Liver (tissue), 7 donors: ENCODE measurements at regions not wholly inside any gene's neighbourhood (a gene's known extent, or its start where the extent isn't known, plus 50 kb on each side); places are given as distances from the start of the nearest gene placed in this dataset.

Experiments
- DNase-seq: peaks from one replicate; pipeline ENCODE4 v3.0.0-alpha.2; 2017; ENCODE audit warnings: low spot score
- H3K27ac ChIP-seq, 2 donors: one replicate each; pipeline ENCODE4 v1.7.0; 2013; ENCODE audit warnings: inconsistent platforms in 2 of 2, low read length in 2 of 2, control low read depth in 1 of 2, low read depth in 1 of 2, mild to moderate bottlenecking in 1 of 2
- H3K27me3 ChIP-seq, 4 donors: one replicate each; pipeline versions ENCODE4 v1.6.1 to v1.7.0; 2013; ENCODE audit warnings: low read length in 3 of 4, inconsistent platforms in 1 of 4, mild to moderate bottlenecking in 1 of 4, moderate library complexity in 1 of 4; ENCODE audit not compliant: control insufficient read depth in 4 of 4, insufficient read depth in 4 of 4
- H3K36me3 ChIP-seq, 4 donors: one replicate each; pipeline versions ENCODE4 v1.6.1 to v1.7.0; 2013; ENCODE audit warnings: low read length in 3 of 4, mild to moderate bottlenecking in 3 of 4, low read depth in 1 of 4, moderate library complexity in 1 of 4; ENCODE audit not compliant: control insufficient read depth in 4 of 4, insufficient read depth in 3 of 4
- H3K4me1 ChIP-seq, 4 donors: one replicate each; pipeline versions ENCODE4 v1.6.1 to v1.7.0; 2013; ENCODE audit warnings: low read length in 3 of 4, mild to moderate bottlenecking in 3 of 4, moderate library complexity in 1 of 4; ENCODE audit not compliant: control insufficient read depth in 4 of 4, insufficient read depth in 4 of 4
- H3K4me3 ChIP-seq, 3 donors: one replicate each; pipeline versions ENCODE4 v1.6.1 to v1.7.0; 2013; ENCODE audit warnings: low read length in 3 of 3, control low read depth in 1 of 3, low read depth in 1 of 3, mild to moderate bottlenecking in 1 of 3
- H3K9ac ChIP-seq, 2 donors: one replicate each; pipeline ENCODE4 v1.7.0; 2013; ENCODE audit warnings: low read length in 2 of 2, mild to moderate bottlenecking in 2 of 2, moderate library complexity in 2 of 2, control low read depth in 1 of 2, low read depth in 1 of 2
- H3K9me3 ChIP-seq, 4 donors: one replicate each; pipeline versions ENCODE4 v1.6.1 to v1.7.0; 2013; ENCODE audit warnings: low read length in 3 of 4; ENCODE audit not compliant: control insufficient read depth in 4 of 4
- FOXA1 ChIP-seq: IDR thresholded peaks from 2 replicates; pipeline ENCODE4 v1.6.1; 2016; ENCODE audit warnings: antibody characterized with exemption
- HNF4A ChIP-seq, 2 donors: conservative IDR thresholded peaks; 2 replicates each; pipeline ENCODE4 v1.6.1; 2016; ENCODE audit warnings: antibody characterized with exemption in 2 of 2, mild to moderate bottlenecking in 2 of 2
- JUND ChIP-seq, 2 donors: IDR thresholded peaks; 2 replicates each; pipeline ENCODE4 v1.6.1; 2016; ENCODE audit warnings: antibody characterized with exemption in 2 of 2
- NR2F2 ChIP-seq: IDR thresholded peaks from 2 replicates; pipeline ENCODE4 v1.6.1; 2016; ENCODE audit warnings: antibody characterized with exemption
- TAF1 ChIP-seq: conservative IDR thresholded peaks from 2 replicates; pipeline ENCODE4 v1.6.1; 2016; ENCODE audit warnings: antibody characterized with exemption, mild to moderate bottlenecking
- YY1 ChIP-seq: IDR thresholded peaks from 2 replicates; pipeline ENCODE4 v1.6.1; 2016; ENCODE audit warnings: antibody characterized with exemption, mild to moderate bottlenecking
- WGBS: extraction: QIAGEN DNeasy Blood & Tissue Kit; methylation state at CpG from one replicate; pipeline ENCODE4 v1.1.7; 2013; 5-methylcytosine and 5-hydroxymethylcytosine counted together
- TF ChIP-seq, protein P1 (sequence below): IDR thresholded peaks from 2 replicates; pipeline ENCODE4 v1.6.1; 2016; ENCODE audit warnings: antibody characterized with exemption
- TF ChIP-seq, protein P2 (sequence below): IDR thresholded peaks from 2 replicates; pipeline ENCODE4 v1.6.1; 2016; ENCODE audit warnings: antibody characterized with exemption, mild to moderate bottlenecking
- TF ChIP-seq, protein P3 (sequence below): IDR thresholded peaks from 2 replicates; pipeline ENCODE4 v1.6.1; 2016; ENCODE audit warnings: antibody characterized with exemption
- donor health status: healthy.
- donor health status: healthy.
- donor health status: healthy.
- donor health status: healthy.

DNA sequence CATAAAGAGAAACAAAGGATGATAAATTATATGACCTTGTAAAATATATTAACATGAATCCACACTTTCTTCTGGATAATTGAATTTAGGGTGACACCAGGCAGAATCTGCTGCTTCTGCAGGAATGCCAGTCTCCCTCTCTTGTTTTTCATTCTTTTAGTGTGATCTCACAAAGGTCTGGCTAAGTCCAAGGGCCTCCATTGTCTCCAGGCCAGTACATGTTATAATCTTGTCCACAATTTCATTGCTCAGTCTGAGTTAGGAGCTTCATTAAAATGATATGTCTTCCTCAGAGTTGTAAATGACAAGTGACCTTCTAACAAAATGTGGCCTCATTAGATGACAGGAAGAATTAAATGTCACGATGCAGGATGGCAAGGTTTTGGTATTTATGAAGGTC, 110.2 kb downstream of the APOB start:
- no peak overlapping the region for H3K4me3 ChIP-seq
- H3K4me1 ChIP-seq: no peaks in the 10 kb centered on the region
- TF ChIP-seq, protein P1, sequence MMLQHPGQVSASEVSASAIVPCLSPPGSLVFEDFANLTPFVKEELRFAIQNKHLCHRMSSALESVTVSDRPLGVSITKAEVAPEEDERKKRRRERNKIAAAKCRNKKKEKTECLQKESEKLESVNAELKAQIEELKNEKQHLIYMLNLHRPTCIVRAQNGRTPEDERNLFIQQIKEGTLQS: no peak
- TF ChIP-seq FOXA1: no peak
- no peak for TF ChIP-seq TAF1
- no peak for TF ChIP-seq NR2F2
- no peak for TF ChIP-seq YY1
- TF ChIP-seq JUND (IDR thresholded peaks at IDR 0.05): no peak
- no peak for TF ChIP-seq HNF4A (conservative IDR thresholded peaks at IDR 0.05)
- TF ChIP-seq, protein P2, sequence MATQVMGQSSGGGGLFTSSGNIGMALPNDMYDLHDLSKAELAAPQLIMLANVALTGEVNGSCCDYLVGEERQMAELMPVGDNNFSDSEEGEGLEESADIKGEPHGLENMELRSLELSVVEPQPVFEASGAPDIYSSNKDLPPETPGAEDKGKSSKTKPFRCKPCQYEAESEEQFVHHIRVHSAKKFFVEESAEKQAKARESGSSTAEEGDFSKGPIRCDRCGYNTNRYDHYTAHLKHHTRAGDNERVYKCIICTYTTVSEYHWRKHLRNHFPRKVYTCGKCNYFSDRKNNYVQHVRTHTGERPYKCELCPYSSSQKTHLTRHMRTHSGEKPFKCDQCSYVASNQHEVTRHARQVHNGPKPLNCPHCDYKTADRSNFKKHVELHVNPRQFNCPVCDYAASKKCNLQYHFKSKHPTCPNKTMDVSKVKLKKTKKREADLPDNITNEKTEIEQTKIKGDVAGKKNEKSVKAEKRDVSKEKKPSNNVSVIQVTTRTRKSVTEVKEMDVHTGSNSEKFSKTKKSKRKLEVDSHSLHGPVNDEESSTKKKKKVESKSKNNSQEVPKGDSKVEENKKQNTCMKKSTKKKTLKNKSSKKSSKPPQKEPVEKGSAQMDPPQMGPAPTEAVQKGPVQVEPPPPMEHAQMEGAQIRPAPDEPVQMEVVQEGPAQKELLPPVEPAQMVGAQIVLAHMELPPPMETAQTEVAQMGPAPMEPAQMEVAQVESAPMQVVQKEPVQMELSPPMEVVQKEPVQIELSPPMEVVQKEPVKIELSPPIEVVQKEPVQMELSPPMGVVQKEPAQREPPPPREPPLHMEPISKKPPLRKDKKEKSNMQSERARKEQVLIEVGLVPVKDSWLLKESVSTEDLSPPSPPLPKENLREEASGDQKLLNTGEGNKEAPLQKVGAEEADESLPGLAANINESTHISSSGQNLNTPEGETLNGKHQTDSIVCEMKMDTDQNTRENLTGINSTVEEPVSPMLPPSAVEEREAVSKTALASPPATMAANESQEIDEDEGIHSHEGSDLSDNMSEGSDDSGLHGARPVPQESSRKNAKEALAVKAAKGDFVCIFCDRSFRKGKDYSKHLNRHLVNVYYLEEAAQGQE: no peak
- 65% methylated on average over 1 of the region's 1 CpG for WGBS
- H3K9ac ChIP-seq: no peak overlapping the region
- no peaks in the 10 kb centered on the region for H3K36me3 ChIP-seq
- H3K27ac ChIP-seq: no peak overlapping the region
- no peak for DNase-seq
- no peaks in the 10 kb centered on the region for H3K27me3 ChIP-seq
- H3K9me3 ChIP-seq: no peaks in the 10 kb centered on the region

DNA sequence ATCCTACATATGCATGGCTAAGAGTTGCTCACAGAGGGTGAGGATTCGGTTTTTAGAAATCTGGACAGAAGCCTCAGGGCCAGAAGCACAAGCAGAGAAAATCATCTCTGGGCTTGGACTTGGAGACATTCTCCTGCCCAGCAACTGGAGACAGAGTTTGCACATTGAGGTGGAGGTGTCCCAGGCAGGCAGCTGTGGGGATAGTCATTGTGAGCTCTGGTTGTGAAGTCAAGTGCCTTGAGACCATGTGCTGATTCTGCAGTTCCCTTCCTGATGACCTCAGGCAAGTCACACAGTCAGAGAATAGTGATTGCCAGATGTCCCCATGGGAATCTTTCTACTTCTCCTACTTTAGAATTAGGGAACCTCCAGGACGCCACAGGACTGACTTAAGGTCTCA, 108.4 kb upstream of the LDAH start:
- TF ChIP-seq FOXA1: no peak
- TF ChIP-seq, protein P3, sequence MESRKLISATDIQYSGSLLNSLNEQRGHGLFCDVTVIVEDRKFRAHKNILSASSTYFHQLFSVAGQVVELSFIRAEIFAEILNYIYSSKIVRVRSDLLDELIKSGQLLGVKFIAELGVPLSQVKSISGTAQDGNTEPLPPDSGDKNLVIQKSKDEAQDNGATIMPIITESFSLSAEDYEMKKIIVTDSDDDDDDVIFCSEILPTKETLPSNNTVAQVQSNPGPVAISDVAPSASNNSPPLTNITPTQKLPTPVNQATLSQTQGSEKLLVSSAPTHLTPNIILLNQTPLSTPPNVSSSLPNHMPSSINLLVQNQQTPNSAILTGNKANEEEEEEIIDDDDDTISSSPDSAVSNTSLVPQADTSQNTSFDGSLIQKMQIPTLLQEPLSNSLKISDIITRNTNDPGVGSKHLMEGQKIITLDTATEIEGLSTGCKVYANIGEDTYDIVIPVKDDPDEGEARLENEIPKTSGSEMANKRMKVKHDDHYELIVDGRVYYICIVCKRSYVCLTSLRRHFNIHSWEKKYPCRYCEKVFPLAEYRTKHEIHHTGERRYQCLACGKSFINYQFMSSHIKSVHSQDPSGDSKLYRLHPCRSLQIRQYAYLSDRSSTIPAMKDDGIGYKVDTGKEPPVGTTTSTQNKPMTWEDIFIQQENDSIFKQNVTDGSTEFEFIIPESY: no peak
- TF ChIP-seq, protein P1: no peak
- DNase-seq: no peak
- Histone ChIP-seq H3K9ac (no peak overlapping the region), H3K36me3 (no peaks in the 10 kb centered on the region), H3K27me3 (no peaks in the 10 kb centered on the region), H3K4me1 (no peaks in the 10 kb centered on the region), H3K9me3 (peaks cover 0 to 5% (median 0%) of the 10 kb centered on the region in 4 donors), H3K4me3 (no peak overlapping the region), H3K27ac (no peak overlapping the region)
- whole genome bisulfite sequencing: 76% methylated on average over 2 of the region's 2 CpGs

DNA sequence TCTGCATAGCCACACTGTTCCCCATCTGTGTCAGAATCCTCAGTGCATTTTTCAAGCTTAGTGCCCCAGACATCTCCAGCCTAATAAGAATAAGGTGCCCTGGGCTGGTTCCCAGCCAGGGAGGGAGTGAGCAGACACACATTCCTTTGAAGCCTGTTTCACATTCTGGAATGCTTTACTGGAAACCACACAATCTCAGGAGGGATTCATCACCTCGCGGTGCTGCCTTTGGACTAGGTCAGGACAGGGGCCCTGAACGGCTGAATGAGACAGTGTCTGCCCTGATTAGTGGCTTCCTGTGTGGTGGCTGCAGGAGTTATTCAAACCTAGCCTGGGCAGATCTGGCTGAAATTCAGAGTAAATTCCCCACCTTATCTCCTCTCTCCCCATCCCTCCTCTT, 108.0 kb upstream of the LDAH start:
- no peak for DNase-seq

More for the DNA sequence above, 108.0 kb upstream of the LDAH start:
- Histone ChIP-seq H3K9me3 (peaks cover 0 to 5% (median 0%) of the 10 kb centered on the region in 4 donors), H3K4me1 (no peaks in the 10 kb centered on the region), H3K9ac (no peak overlapping the region), H3K27me3 (no peaks in the 10 kb centered on the region), H3K27ac (no peak overlapping the region), H3K4me3 (no peak overlapping the region), H3K36me3 (no peaks in the 10 kb centered on the region)
- no peak for TF ChIP-seq TAF1
- 49% methylated on average over 3 of the region's 3 CpGs for WGBS
